ENCODE measurements at regions not wholly inside any gene's neighbourhood (a gene's known extent, or its start where the extent isn't known, plus 50 kb on each side); places are given as distances from the start of the nearest gene placed in this dataset.

DNA sequence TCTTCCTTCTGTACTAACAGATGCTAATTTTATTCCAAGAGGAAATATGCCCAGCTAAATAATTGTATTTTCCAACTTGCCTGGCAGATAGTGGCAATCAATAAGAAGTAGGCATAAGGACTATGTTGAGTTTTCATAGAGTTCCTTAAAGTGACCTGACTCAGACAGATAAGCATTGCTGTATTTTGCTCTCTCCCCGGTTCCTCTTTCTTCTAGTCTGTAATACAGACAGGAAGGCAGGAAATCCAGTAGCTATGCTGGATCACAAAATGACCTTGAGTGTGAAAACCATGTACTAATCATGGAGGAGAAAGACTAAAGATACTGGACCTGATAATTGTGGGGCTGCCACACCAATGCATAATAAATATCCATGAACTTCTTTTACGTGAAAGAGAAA, 701.7 kb downstream of the CETN3 start:
- TF ChIP-seq, protein P1, sequence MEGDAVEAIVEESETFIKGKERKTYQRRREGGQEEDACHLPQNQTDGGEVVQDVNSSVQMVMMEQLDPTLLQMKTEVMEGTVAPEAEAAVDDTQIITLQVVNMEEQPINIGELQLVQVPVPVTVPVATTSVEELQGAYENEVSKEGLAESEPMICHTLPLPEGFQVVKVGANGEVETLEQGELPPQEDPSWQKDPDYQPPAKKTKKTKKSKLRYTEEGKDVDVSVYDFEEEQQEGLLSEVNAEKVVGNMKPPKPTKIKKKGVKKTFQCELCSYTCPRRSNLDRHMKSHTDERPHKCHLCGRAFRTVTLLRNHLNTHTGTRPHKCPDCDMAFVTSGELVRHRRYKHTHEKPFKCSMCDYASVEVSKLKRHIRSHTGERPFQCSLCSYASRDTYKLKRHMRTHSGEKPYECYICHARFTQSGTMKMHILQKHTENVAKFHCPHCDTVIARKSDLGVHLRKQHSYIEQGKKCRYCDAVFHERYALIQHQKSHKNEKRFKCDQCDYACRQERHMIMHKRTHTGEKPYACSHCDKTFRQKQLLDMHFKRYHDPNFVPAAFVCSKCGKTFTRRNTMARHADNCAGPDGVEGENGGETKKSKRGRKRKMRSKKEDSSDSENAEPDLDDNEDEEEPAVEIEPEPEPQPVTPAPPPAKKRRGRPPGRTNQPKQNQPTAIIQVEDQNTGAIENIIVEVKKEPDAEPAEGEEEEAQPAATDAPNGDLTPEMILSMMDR (IDR thresholded peaks at IDR 0.05; ENCODE audit: poor library complexity): no peak
- no peak for TF ChIP-seq EZH2 (IDR thresholded peaks at IDR 0.05; ENCODE audit: borderline replicate concordance)
